Cardiac septum (tissue), 1 donor: ENCODE measurements at regions not wholly inside any gene's neighbourhood (a gene's known extent, or its start where the extent isn't known, plus 50 kb on each side); places are given as distances from the start of the nearest gene placed in this dataset.

Experiments
- DNase-seq: peaks from one replicate; pipeline ENCODE4 v3.0.0-alpha.2; 2020; ENCODE audit warnings: low spot score
- intact Hi-C: fragments of 100-400 bp; cut with DNase I; formaldehyde crosslinking; loops from one replicate; pipeline ENCODE4 v1.14.0; 2022
- donor health status: DM: no; HTN: no; CAD: no.

- intact Hi-C loops = loop anchor here (5.0 kb wide), 2 partner anchors 379 to 416 kb away; no protein-coding TSS in a partner anchor
- no peak for DNase-seq
Observed at GRCh38 chr15:93488296-93488713, 399.3 kb upstream of the RGMA start.

GRCh38 chr15:93486407-93487117 is 397.6 kb upstream of the RGMA start:
- no peak for DNase-seq
- intact Hi-C loops = loop anchor here (5.0 kb wide), 2 partner anchors 381 to 414 kb away; no protein-coding TSS in a partner anchor

GRCh38 chr15:93485438-93486327 is 396.7 kb upstream of the RGMA start:
- no peak for DNase-seq
- intact Hi-C loops = loop anchor here (5.0 kb wide), 2 partner anchors 382 to 413 kb away; no protein-coding TSS in a partner anchor

GRCh38 chr15:93483923-93484322 is 394.9 kb upstream of the RGMA start:
- DNase-seq = no peak

GRCh38 chr15:93482731-93483130 is 393.7 kb upstream of the RGMA start:
- intact Hi-C loops = no loop called here
- DNase-seq = no peak

More at GRCh38 chr15:93483923-93484322, 394.9 kb upstream of the RGMA start:
- intact Hi-C loops = no loop called here

GRCh38 chr15:93479715-93480114 is 390.7 kb upstream of the RGMA start:
- no peak for DNase-seq

GRCh38 chr15:93478947-93479346 is 389.9 kb upstream of the RGMA start:
- DNase-seq = no peak
- intact Hi-C loops = no loop called here

More at GRCh38 chr15:93479715-93480114, 390.7 kb upstream of the RGMA start:
- intact Hi-C loops = no loop called here

GRCh38 chr15:93477721-93478120 is 388.7 kb upstream of the RGMA start:
- DNase-seq = no peak
- intact Hi-C loops = no loop called here

GRCh38 chr15:93477188-93477587 is 388.2 kb upstream of the RGMA start:
- intact Hi-C loops = no loop called here
- DNase-seq = no peak

- no peak for DNase-seq
Observed at GRCh38 chr15:93476491-93477177, 387.6 kb upstream of the RGMA start.

GRCh38 chr15:93474728-93475127 is 385.7 kb upstream of the RGMA start:
- DNase-seq = no peak
- intact Hi-C loops = no loop called here

More at GRCh38 chr15:93476491-93477177, 387.6 kb upstream of the RGMA start:
- intact Hi-C loops = no loop called here

- intact Hi-C loops = no loop called here
- DNase-seq = no peak
Observed at GRCh38 chr15:93469994-93470393, 381.0 kb upstream of the RGMA start.

GRCh38 chr15:93467337-93467736 is 378.3 kb upstream of the RGMA start:
- intact Hi-C loops = no loop called here
- DNase-seq = no peak

- intact Hi-C loops = no loop called here
- DNase-seq = no peak
Observed at GRCh38 chr15:93466380-93466779, 377.4 kb upstream of the RGMA start.

GRCh38 chr15:93462690-93463089 is 373.7 kb upstream of the RGMA start:
- no peak for DNase-seq
- intact Hi-C loops = no loop called here

- intact Hi-C loops = no loop called here
- no peak for DNase-seq
Observed at GRCh38 chr15:93460717-93461116, 371.7 kb upstream of the RGMA start.

GRCh38 chr15:93459396-93459795 is 370.4 kb upstream of the RGMA start:
- intact Hi-C loops = no loop called here
- no peak for DNase-seq

GRCh38 chr15:93458597-93458996 is 369.6 kb upstream of the RGMA start:
- intact Hi-C loops = no loop called here
- no peak for DNase-seq

GRCh38 chr15:93454788-93455187 is 365.8 kb upstream of the RGMA start:
- intact Hi-C loops = no loop called here
- DNase-seq = no peak
